SU-DHL-6 (cell line): ENCODE measurements at regions not wholly inside any gene's neighbourhood (a gene's known extent, or its start where the extent isn't known, plus 50 kb on each side); places are given as distances from the start of the nearest gene placed in this dataset.
"Not testable (repeated sequence)": the region's sequence is repeated elsewhere in the genome, so short reads cannot be mapped to it uniquely, and the experiment has no call there.

Experiments used
- H2AFZ ChIP-seq: fragments of 200-600 bp; sonication (generic); 2 replicates; pipeline ENCODE4 v1.6.1; 2014; ENCODE audit warnings: low read depth, mild to moderate bottlenecking, moderate library complexity, mixed read lengths, antibody characterized with exemption, low read length; ENCODE audit not compliant: severe bottlenecking
- H3F3A ChIP-seq: fragments of 200-600 bp; shearing (Covaris generic); 2 replicates; pipeline ENCODE4 v1.6.0; 2016; ENCODE audit warnings: antibody characterized with exemption, mild to moderate bottlenecking; ENCODE audit not compliant: insufficient read depth
- H3K27ac ChIP-seq: fragments of 200-600 bp; sonication (generic); 2 replicates; pipeline ENCODE4 v1.5.1; 2016; ENCODE audit warnings: low read depth, mild to moderate bottlenecking, low read length, moderate library complexity, mixed read lengths
- H3K27me3 ChIP-seq: fragments of 200-600 bp; sonication (generic), shearing (Covaris generic); 2 replicates; pipeline ENCODE4 v1.6.0; 2014; ENCODE audit warnings: mild to moderate bottlenecking, low read length
- H3K36me3 ChIP-seq: fragments of 200-600 bp; sonication (generic); 2 replicates; pipeline ENCODE4 v1.6.1; 2014; ENCODE audit warnings: mild to moderate bottlenecking, low read length, mixed read lengths
- H3K4me2 ChIP-seq: fragments of 300-600, 200-600 bp; shearing (Covaris generic), sonication (generic); 2 replicates; pipeline ENCODE4 v1.6.0; 2014; ENCODE audit warnings: low read length, low read depth, mild to moderate bottlenecking; ENCODE audit not compliant: poor library complexity, severe bottlenecking
- H3K4me3 ChIP-seq: fragments of 200-600 bp; sonication (generic); 2 replicates; pipeline ENCODE4 v1.5.1; 2014; ENCODE audit warnings: antibody characterized with exemption, low read length, mild to moderate bottlenecking, mixed read lengths; ENCODE audit not compliant: insufficient read depth, poor library complexity, severe bottlenecking
- H3K79me2 ChIP-seq: fragments of 200-600 bp; sonication (generic); 2 replicates; pipeline ENCODE4 v1.6.1; 2014; ENCODE audit warnings: mild to moderate bottlenecking, low read length, moderate library complexity; ENCODE audit not compliant: insufficient read depth
- H3K9ac ChIP-seq: fragments of 200-600 bp; sonication (generic); 2 replicates; pipeline ENCODE4 v1.7.0; 2014; ENCODE audit warnings: mild to moderate bottlenecking, low read length
- H3K9me2 ChIP-seq: fragments of 200-600 bp; sonication (generic); replicated peaks from 2 replicates; pipeline ENCODE4 v1.6.1; 2014; ENCODE audit warnings: low read length; ENCODE audit not compliant: insufficient read depth
- H3K9me3 ChIP-seq: fragments of 200-600 bp; sonication (generic); 2 replicates; pipeline ENCODE4 v1.6.1; 2014; ENCODE audit warnings: low read length, mixed read lengths; ENCODE audit not compliant: insufficient read depth
- H4K20me1 ChIP-seq: fragments of 200-600 bp; sonication (generic); 2 replicates; pipeline ENCODE4 v1.6.1; 2014; ENCODE audit warnings: low read depth, mild to moderate bottlenecking, antibody characterized with exemption, low read length, moderate library complexity, mixed read lengths
- EZH2phosphoT487 ChIP-seq: fragments of 200-600 bp; sonication (generic), shearing (Covaris generic); conservative IDR thresholded peaks from 2 replicates; pipeline ENCODE4 v1.6.1; 2018; ENCODE audit warnings: mild to moderate bottlenecking, antibody characterized with exemption, low read length, moderate library complexity, mixed read lengths
- TF ChIP-seq, protein P1 (sequence below): fragments of 200-600 bp; sonication (generic); IDR thresholded peaks from one replicate; pipeline ENCODE4 v1.5.1; 2017; ENCODE audit warnings: antibody characterized with exemption, mild to moderate bottlenecking, low read length, moderate library complexity; ENCODE audit not compliant: insufficient read depth, poor library complexity, severe bottlenecking

DNA sequence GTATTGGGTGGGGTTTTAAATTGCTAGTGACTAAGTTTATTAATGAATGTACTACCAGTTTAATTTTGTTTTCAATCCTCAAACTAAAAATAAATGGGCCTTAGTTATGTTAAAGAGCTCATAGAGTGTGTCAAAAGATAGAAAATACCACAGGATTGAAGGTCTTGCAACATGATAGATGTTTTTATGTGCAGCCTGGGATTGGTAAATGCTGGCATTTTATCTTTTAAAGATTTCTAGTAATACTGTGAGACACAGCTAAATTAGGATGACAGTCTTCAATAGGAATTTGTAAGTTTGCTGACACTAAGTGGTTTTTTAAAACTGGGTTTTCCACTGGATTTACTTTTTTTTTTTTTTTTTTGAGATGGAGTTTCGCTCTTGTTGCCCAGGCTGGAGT, 122.3 kb downstream of the HAUS1 start:
- H3K27me3 ChIP-seq = no peaks in the 10 kb centered on the region
- no peak overlapping the region for H2AFZ ChIP-seq
- H3K27ac ChIP-seq = no peak overlapping the region
- 0 out of 2 replicates have a peak, but pooled peaks cover 8% of the 10 kb centered on the region for H4K20me1 ChIP-seq
- no peaks in the 10 kb centered on the region for H3K9me2 ChIP-seq
- H3K9me3 ChIP-seq = no peaks in the 10 kb centered on the region
- no peak overlapping the region for H3K4me3 ChIP-seq
- H3K4me2 ChIP-seq = no peak overlapping the region
- H3K36me3 ChIP-seq = no peaks in the 10 kb centered on the region
- no peak for TF ChIP-seq EZH2phosphoT487
- TF ChIP-seq, protein P1, sequence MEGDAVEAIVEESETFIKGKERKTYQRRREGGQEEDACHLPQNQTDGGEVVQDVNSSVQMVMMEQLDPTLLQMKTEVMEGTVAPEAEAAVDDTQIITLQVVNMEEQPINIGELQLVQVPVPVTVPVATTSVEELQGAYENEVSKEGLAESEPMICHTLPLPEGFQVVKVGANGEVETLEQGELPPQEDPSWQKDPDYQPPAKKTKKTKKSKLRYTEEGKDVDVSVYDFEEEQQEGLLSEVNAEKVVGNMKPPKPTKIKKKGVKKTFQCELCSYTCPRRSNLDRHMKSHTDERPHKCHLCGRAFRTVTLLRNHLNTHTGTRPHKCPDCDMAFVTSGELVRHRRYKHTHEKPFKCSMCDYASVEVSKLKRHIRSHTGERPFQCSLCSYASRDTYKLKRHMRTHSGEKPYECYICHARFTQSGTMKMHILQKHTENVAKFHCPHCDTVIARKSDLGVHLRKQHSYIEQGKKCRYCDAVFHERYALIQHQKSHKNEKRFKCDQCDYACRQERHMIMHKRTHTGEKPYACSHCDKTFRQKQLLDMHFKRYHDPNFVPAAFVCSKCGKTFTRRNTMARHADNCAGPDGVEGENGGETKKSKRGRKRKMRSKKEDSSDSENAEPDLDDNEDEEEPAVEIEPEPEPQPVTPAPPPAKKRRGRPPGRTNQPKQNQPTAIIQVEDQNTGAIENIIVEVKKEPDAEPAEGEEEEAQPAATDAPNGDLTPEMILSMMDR = no peak
- H3F3A ChIP-seq = peaks cover 8% of the 10 kb centered on the region; the same call in 1 of the 2 replicates
- H3K79me2 ChIP-seq = peaks cover 65% of the 10 kb centered on the region
- no peak overlapping the region for H3K9ac ChIP-seq

DNA sequence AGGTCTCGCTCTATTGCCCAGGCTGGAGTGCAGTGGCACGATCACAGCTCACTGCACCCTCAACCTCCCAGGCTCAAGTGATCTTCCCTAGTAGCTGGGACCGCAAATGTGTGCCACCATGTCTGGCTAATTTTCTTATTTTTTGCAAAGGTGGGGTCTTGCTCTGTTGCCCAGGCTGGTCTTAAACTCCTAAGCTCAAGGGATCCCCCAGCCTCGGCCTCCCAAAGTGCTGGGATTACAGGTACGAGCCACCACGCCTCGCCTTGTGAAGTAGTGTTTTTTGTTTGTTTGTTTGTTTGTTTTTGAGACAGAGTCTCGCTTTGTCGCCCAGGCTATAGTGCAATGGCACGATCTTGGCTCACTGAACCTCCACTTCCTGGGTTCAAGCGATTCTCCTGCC, 125.5 kb downstream of the HAUS1 start:
- not testable (repeated sequence) for H3K36me3 ChIP-seq, H3K4me2 ChIP-seq, H3K4me3 ChIP-seq, H4K20me1 ChIP-seq, H3F3A ChIP-seq, H3K9ac ChIP-seq, H3K27ac ChIP-seq, H3K27me3 ChIP-seq, H2AFZ ChIP-seq, H3K9me3 ChIP-seq, H3K9me2 ChIP-seq
- peaks cover 48% of the 10 kb centered on the region for H3K79me2 ChIP-seq

DNA sequence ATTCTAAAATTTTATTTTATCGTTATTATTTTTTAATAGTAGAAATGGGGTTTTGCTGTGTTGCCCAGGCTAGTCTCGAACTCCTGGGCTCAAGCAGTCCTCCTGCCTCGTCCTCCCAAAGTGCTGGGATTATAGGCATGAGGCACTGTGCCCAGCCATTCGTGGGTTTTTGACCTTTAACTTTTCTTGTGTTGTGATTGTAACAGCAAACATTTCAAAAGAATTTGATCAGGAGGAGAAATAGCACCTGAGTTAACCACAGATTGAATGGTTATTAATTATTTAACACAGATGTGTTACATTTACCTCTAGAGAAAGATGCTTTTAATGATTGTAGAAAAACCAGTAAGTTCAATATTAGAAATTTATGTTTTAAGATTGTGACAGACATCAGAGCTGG, 132.0 kb downstream of the HAUS1 start:
- H3K4me3 ChIP-seq = no peak overlapping the region
- no peak overlapping the region for H3K4me2 ChIP-seq
- TF ChIP-seq, protein P1 = no peak
- TF ChIP-seq EZH2phosphoT487 = no peak
- no peak overlapping the region for H2AFZ ChIP-seq
- H3K9me2 ChIP-seq = no peaks in the 10 kb centered on the region
- peaks cover 71% of the 10 kb centered on the region for H3K79me2 ChIP-seq
- H3K27ac ChIP-seq = no peak overlapping the region
- H3K9me3 ChIP-seq = no peaks in the 10 kb centered on the region
- H4K20me1 ChIP-seq = peaks cover 13% of the 10 kb centered on the region; the same call in 1 of the 2 replicates
- peaks cover 11% of the 10 kb centered on the region; the same call in 1 of the 2 replicates for H3K36me3 ChIP-seq
- H3F3A ChIP-seq = peaks cover 8% of the 10 kb centered on the region; the same call in 1 of the 2 replicates
- H3K9ac ChIP-seq = no peak overlapping the region
- no peaks in the 10 kb centered on the region for H3K27me3 ChIP-seq

DNA sequence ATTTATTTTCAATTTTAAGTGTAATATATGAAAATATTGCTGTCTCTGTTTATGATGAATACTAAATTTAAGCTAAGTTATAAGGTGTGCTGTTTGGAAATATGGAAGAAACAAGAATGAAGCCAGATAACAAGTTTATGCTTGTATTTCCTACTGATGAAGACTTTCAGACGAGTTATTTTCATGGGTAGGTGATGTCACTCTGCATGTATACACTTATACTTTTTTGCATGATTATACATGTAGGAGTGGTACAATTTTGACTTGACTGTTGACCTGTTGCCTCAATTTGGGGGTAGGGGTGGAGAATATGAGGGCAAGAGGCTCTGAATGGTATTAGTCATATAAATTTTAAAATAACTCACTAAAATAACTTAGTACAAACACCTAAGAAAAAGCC, 133.7 kb downstream of the HAUS1 start:
- H3K9me3 ChIP-seq = no peaks in the 10 kb centered on the region
- TF ChIP-seq, protein P1 = no peak
- TF ChIP-seq EZH2phosphoT487 = no peak
- H3F3A ChIP-seq = peaks cover 8% of the 10 kb centered on the region; the same call in 1 of the 2 replicates
- H3K4me2 ChIP-seq = no peak overlapping the region
- no peak overlapping the region for H2AFZ ChIP-seq
- H3K9me2 ChIP-seq = no peaks in the 10 kb centered on the region
- H4K20me1 ChIP-seq = 0 out of 2 replicates have a peak, but pooled peaks cover 6% of the 10 kb centered on the region
- H3K36me3 ChIP-seq = peaks cover 14% of the 10 kb centered on the region; the same call in 1 of the 2 replicates
- H3K4me3 ChIP-seq = no peak overlapping the region
- no peak overlapping the region for H3K27ac ChIP-seq
- H3K79me2 ChIP-seq = peaks cover 75% of the 10 kb centered on the region
- H3K9ac ChIP-seq = no peak overlapping the region
- H3K27me3 ChIP-seq = no peaks in the 10 kb centered on the region
